ENCODE measurements at regions not wholly inside any gene's neighbourhood (a gene's known extent, or its start where the extent isn't known, plus 50 kb on each side); places are given as distances from the start of the nearest gene placed in this dataset.
A peak's percentile ranks its signal among the peaks of the same experiment; 100 is the strongest.
"Not testable (repeated sequence)": the region's sequence is repeated elsewhere in the genome, so short reads cannot be mapped to it uniquely, and the experiment has no call there.

GRCh38 chr5:23112237-23112636, 259.1 kb upstream of the CDH12 start:
- Histone ChIP-seq H3K9me3 (no peaks in the 10 kb centered on the region), H3K27ac (no peak overlapping the region), H3K36me3 (no peaks in the 10 kb centered on the region), H3K4me3 (no peak overlapping the region), H3K27me3 (no peaks in the 10 kb centered on the region), H3K4me1 (no peaks in the 10 kb centered on the region)
- TF ChIP-seq CTCF (IDR thresholded peaks at IDR 0.05): no peak
- DNase-seq (no peak), ATAC-seq (no peak), FAIRE-seq (no peak)
- intact Hi-C loops (cut with DNase I): no loop called here

DNA sequence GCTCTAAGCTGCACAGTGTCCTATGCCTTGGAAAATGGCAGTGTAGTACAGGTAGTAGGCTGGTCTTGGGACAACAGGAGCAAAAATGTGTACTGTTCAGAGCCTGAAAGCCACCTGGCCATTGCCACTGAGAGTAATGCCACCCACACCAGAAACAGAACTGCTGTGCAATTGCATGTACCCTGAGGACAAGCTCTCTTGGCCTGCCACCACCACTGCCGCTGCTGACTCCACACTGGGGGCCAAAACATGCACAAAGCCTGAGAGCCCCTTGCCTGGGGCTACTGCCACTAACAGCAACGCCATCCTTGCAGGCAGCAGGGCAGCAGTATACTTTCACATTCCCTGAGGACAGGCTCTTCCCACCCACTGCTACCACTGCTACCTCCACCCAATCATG, 251.9 kb upstream of the CDH12 start:
- FAIRE-seq (no peak), ATAC-seq (no peak), DNase-seq (peak in 1 of 6 donors; percentile 28)
- Histone ChIP-seq H3K4me3 (no peak overlapping the region), H3K27me3 (no peaks in the 10 kb centered on the region), H3K27ac (no peak overlapping the region), H3K9me3 (no peaks in the 10 kb centered on the region), H3K36me3 (no peaks in the 10 kb centered on the region), H3K4me1 (no peaks in the 10 kb centered on the region)
- intact Hi-C loops (cut with DNase I): no loop called here
- WGBS, 2 donors: 64 to 71% methylated on average over 2 of the region's 2 CpGs
- no peak for TF ChIP-seq CTCF (IDR thresholded peaks at IDR 0.05)

- 73 to 85% methylated on average over 1 of the region's 1 CpG for WGBS, 2 donors
- H3K4me3 ChIP-seq: no peak overlapping the region
- intact Hi-C loops (cut with DNase I): no loop called here
- H3K36me3 ChIP-seq: no peaks in the 10 kb centered on the region
- TF ChIP-seq CTCF (IDR thresholded peaks at IDR 0.05): no peak
- no peak overlapping the region for H3K27ac ChIP-seq
- FAIRE-seq: no peak
- no peak for DNase-seq
- H3K27me3 ChIP-seq: no peaks in the 10 kb centered on the region
- no peaks in the 10 kb centered on the region for H3K4me1 ChIP-seq
- no peak for ATAC-seq
- no peaks in the 10 kb centered on the region for H3K9me3 ChIP-seq
Observed at GRCh38 chr5:23103566-23103965, 250.4 kb upstream of the CDH12 start.

- H3K9me3 ChIP-seq; H3K36me3 ChIP-seq; H3K4me1 ChIP-seq; H3K27me3 ChIP-seq; ATAC-seq; H3K4me3 ChIP-seq; FAIRE-seq; intact Hi-C loops (cut with DNase I); H3K27ac ChIP-seq; DNase-seq: not testable (repeated sequence)
- WGBS, 2 donors: 65 to 80% methylated on average over 7 of the region's 7 CpGs
Observed at GRCh38 chr5:23095418-23095817, 242.3 kb upstream of the CDH12 start.

GRCh38 chr5:23089286-23089685, 236.1 kb upstream of the CDH12 start:
- DNase-seq (no peak), FAIRE-seq (no peak), ATAC-seq (no peak)
- no peaks in the 10 kb centered on the region for H3K9me3 ChIP-seq
- intact Hi-C loops (cut with DNase I): no loop called here
- H3K27ac ChIP-seq: no peak overlapping the region
- 71 to 83% methylated on average over 6 of the region's 6 CpGs for WGBS, 2 donors
- no peaks in the 10 kb centered on the region for H3K4me1 ChIP-seq
- TF ChIP-seq CTCF (IDR thresholded peaks at IDR 0.05): no peak
- H3K36me3 ChIP-seq: no peaks in the 10 kb centered on the region
- no peaks in the 10 kb centered on the region for H3K27me3 ChIP-seq
- no peak overlapping the region for H3K4me3 ChIP-seq

DNA sequence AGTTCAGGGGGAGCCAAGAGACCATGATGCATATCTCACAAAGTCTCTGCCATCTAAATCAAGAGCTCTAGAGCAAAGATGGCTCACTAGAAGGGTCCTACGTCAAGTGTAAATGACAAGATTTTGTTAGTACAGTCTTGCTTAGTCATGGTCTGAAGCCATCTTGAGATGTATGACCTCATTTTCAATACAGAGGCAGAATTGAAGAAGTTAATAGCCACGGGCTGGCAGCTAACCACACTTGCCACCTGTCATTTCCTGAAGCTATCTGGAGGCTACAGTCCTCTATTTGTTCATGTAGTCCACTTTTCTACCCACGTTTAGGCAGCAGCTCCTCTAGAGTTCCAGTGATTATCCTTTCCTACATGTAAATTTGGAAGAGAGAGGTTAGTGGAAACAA, 231.7 kb upstream of the CDH12 start:
- DNase-seq (no peak), FAIRE-seq (no peak), ATAC-seq (no peak)
- Histone ChIP-seq H3K9me3 (no peaks in the 10 kb centered on the region), H3K4me3 (no peak overlapping the region), H3K36me3 (no peaks in the 10 kb centered on the region), H3K27me3 (no peaks in the 10 kb centered on the region), H3K27ac (no peak overlapping the region), H3K4me1 (no peaks in the 10 kb centered on the region)
- WGBS, 2 donors: 29 to 32% methylated on average over 3 of the region's 3 CpGs
- TF ChIP-seq CTCF (IDR thresholded peaks at IDR 0.05): no peak
- intact Hi-C loops (cut with DNase I): no loop called here

All from pancreas (tissue), 10 donors.